Pancreas (tissue), 10 donors: ENCODE measurements at regions not wholly inside any gene's neighbourhood (a gene's known extent, or its start where the extent isn't known, plus 50 kb on each side); places are given as distances from the start of the nearest gene placed in this dataset.

ENCODE experiments used
- ATAC-seq, 4 donors: fragments of 200-7000 bp; cut with Tn5 transposase; one replicate each; pipeline versions ENCODE4 v1.8.0 to v1.9.1; 2020; ENCODE audit warnings: mild to moderate bottlenecking in 4 of 4, moderate library complexity in 4 of 4
- DNase-seq, 6 donors: peaks; one replicate each; pipeline ENCODE4 v3.0.0-alpha.2; 2020
- FAIRE-seq: peaks from 2 replicates; lab custom pipeline; 2012; peaks lifted over from hg19 to GRCh38; lab: Jason Lieb, UNC
- H3K27ac ChIP-seq, 4 donors: fragments of 200-600 bp; sonication (generic); 1 replicate in 3 of 4; 2 replicates in 1 of 4; pipeline versions ENCODE4 v1.5.0 to v1.8.0; 2020
- H3K27me3 ChIP-seq, 4 donors: fragments of 200-600 bp; one replicate each; pipeline ENCODE4 v1.8.0; 2021
- H3K36me3 ChIP-seq, 3 donors: fragments of 200-600 bp; sonication (generic) in 1 of 3; one replicate each; pipeline versions ENCODE4 v1.5.0 to v1.8.0; 2020 to 2021
- H3K4me1 ChIP-seq, 3 donors: fragments of 200-600 bp; one replicate each; pipeline ENCODE4 v1.8.0; 2021
- H3K4me3 ChIP-seq, 4 donors: fragments of 200-600 bp; sonication (generic) in 2 of 4; one replicate each; pipeline versions ENCODE4 v1.5.0 to v1.8.0; 2020 to 2021
- H3K9me3 ChIP-seq, 4 donors: fragments of 200-600 bp; one replicate each; pipeline ENCODE4 v1.8.0; 2021
- WGBS, 2 donors: extraction: QIAGEN DNeasy Blood & Tissue Kit; methylation state at CpG; one replicate each; pipeline ENCODE4 v1.1.7; 2013; 5-methylcytosine and 5-hydroxymethylcytosine counted together
- intact Hi-C, 3 donors: fragments of 100-400 bp; cut with DNase I; formaldehyde crosslinking; loops; one replicate each; pipeline versions ENCODE4 v1.11.1 to v1.14.2; 2022
- TF ChIP-seq, protein P1 (sequence below), 4 donors: fragments of 200-600 bp; sonication (generic) in 3 of 4; IDR thresholded peaks; one replicate each; pipeline versions ENCODE4 v1.5.0 to v1.8.0; 2021; ENCODE audit warnings: antibody characterized with exemption in 4 of 4
- donor health status: healthy with polysubstance abuse.
- donor health status: DM: no; HTN: no; CAD: no; lungs with moderate emphysema.
- donor health status: DM: no; HTN: no; CAD: no.
- donor health status: control.
- donor health status: control.
- donor health status: Bipolar disorder and iron deficiency.
- donor health status: DM: yes; HTN: yes; CAD: no.
- donor health status: DM: no; HTN: no; CAD: no.
- donor health status: DM: no; HTN: no; CAD: no.
- donor health status: DM: yes; HTN: yes; CAD: no.

DNA sequence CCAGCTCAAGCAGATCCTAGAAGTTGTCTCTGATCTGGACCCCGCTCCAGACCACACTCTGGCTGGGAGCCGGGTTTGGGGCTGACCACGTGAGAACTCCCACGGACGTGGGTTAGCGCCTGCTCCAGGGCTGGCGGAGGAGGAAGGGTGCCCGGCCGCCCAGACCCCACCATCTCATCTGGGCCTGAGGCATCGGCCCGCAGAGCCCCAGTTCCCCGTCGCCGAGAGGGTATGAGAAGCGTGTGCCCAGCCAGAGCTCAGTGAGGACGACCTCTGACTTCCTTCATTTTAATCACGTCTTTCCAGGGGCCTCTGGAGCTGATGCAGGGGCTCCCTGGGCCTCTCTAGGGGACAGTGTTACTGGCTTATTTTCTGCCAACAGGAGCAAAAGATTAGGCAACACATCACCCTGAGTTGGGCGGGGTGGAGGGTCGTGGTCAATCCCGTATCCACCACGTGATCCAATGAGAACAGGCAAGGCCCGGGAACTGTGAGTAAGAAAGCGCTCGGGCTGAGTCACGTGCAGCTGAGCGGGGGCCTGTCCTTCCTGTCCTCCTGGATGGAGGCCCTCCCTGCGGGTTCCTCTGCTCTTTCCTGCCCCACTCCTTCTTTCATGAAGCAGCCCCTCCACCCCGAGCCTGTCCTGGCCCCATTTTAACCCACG is 81.1 kb downstream of the SIK1 start:
- peaks cover 17 to 24% (median 18%) of the 10 kb centered on the region in 3 donors for H3K4me1 ChIP-seq
- H3K4me3 ChIP-seq: no peak overlapping the region
- 91 to 93% methylated on average over 29 of the region's 29 CpGs for WGBS, 2 donors
- no peak overlapping the region for H3K27ac ChIP-seq
- intact Hi-C loops: no loop called here
- H3K36me3 ChIP-seq: no peaks in the 10 kb centered on the region
- ATAC-seq (no peak), FAIRE-seq (no peak), DNase-seq (peak in 2 of 6 donors; percentile 42 to 62)
- TF ChIP-seq, protein P1, sequence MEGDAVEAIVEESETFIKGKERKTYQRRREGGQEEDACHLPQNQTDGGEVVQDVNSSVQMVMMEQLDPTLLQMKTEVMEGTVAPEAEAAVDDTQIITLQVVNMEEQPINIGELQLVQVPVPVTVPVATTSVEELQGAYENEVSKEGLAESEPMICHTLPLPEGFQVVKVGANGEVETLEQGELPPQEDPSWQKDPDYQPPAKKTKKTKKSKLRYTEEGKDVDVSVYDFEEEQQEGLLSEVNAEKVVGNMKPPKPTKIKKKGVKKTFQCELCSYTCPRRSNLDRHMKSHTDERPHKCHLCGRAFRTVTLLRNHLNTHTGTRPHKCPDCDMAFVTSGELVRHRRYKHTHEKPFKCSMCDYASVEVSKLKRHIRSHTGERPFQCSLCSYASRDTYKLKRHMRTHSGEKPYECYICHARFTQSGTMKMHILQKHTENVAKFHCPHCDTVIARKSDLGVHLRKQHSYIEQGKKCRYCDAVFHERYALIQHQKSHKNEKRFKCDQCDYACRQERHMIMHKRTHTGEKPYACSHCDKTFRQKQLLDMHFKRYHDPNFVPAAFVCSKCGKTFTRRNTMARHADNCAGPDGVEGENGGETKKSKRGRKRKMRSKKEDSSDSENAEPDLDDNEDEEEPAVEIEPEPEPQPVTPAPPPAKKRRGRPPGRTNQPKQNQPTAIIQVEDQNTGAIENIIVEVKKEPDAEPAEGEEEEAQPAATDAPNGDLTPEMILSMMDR (IDR thresholded peaks at IDR 0.05): no peak
- no peaks in the 10 kb centered on the region for H3K9me3 ChIP-seq
- H3K27me3 ChIP-seq: no peaks in the 10 kb centered on the region

- FAIRE-seq: no peak
- intact Hi-C loops: no loop called here
Observed at GRCh38 chr21:43345046-43345745, 81.7 kb downstream of the SIK1 start.

DNA sequence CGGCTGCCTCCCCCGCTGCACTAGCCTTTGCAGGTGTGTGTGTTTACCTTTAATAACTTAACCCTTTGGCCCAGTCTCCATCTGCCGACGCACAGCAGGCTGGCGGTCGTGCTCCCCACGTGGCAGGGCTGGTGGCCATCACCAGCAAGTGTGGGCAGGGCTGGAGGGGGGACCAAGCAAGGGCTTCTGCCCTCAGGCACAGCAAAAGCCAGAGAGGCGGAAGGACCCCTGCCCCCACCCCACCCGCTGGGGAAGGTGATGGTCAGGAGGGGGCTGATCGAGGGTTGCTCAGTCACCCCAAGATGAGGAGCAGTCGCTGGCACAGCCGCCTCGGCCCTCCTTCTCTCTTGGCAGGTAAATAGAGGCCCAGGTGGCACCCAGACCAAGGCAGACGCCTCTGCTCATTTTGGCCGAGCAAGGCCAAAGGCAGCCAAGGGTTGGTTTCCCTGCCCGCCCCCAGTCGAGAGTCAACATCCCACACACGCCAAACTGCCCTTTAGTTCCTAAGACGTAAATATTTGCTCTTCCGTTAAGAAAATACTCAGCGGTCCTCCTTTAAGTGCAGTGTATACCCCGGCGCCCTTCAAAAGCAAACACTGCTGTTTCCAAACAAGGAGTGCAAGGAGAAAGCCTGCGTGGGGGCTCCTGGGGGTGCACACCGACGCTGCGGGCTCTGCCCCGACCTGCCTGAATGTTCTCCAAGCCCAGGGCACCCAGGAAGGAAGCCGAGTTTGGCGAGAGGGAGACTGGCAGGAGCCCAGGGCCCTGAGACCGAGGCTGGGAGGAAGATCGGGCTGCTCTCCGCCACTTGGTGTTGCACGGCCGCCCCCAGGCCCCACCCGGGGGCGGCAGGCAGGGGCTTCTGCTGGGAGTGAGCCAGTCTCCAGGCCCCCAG is 82.7 kb downstream of the SIK1 start:
- H3K27me3 ChIP-seq: no peaks in the 10 kb centered on the region
- FAIRE-seq: no peak
- DNase-seq: peak; percentile 53 to 84 (median 74)
- no peak overlapping the region for H3K4me3 ChIP-seq
- WGBS, 2 donors: 36 to 37% methylated on average over 35 to 37 of the region's 37 CpGs
- ATAC-seq: peak; percentile 49 to 61 (median 55)
- intact Hi-C loops: no loop called here
- H3K4me1 ChIP-seq: peaks cover 17 to 24% (median 18%) of the 10 kb centered on the region in 3 donors
- peak overlapping the region; percentile 68 to 86 (median 76) for H3K27ac ChIP-seq
- H3K36me3 ChIP-seq: no peaks in the 10 kb centered on the region
- no peaks in the 10 kb centered on the region for H3K9me3 ChIP-seq
- TF ChIP-seq, protein P1 (IDR thresholded peaks at IDR 0.05): no peak

More at GRCh38 chr21:43345046-43345745, 81.7 kb downstream of the SIK1 start:
- 88 to 91% methylated on average over 31 of the region's 31 CpGs for WGBS, 2 donors
- ATAC-seq (no peak), DNase-seq (peak in 2 of 6 donors; percentile 44 to 66)
- Histone ChIP-seq H3K36me3 (no peaks in the 10 kb centered on the region), H3K27ac (peak overlapping the region in 3 of 4 donors; percentile 73 to 86 (median 80)), H3K27me3 (no peaks in the 10 kb centered on the region), H3K9me3 (no peaks in the 10 kb centered on the region), H3K4me3 (no peak overlapping the region), H3K4me1 (peaks cover 17 to 24% (median 18%) of the 10 kb centered on the region in 3 donors)
- TF ChIP-seq, protein P1 (IDR thresholded peaks at IDR 0.05): no peak

DNA sequence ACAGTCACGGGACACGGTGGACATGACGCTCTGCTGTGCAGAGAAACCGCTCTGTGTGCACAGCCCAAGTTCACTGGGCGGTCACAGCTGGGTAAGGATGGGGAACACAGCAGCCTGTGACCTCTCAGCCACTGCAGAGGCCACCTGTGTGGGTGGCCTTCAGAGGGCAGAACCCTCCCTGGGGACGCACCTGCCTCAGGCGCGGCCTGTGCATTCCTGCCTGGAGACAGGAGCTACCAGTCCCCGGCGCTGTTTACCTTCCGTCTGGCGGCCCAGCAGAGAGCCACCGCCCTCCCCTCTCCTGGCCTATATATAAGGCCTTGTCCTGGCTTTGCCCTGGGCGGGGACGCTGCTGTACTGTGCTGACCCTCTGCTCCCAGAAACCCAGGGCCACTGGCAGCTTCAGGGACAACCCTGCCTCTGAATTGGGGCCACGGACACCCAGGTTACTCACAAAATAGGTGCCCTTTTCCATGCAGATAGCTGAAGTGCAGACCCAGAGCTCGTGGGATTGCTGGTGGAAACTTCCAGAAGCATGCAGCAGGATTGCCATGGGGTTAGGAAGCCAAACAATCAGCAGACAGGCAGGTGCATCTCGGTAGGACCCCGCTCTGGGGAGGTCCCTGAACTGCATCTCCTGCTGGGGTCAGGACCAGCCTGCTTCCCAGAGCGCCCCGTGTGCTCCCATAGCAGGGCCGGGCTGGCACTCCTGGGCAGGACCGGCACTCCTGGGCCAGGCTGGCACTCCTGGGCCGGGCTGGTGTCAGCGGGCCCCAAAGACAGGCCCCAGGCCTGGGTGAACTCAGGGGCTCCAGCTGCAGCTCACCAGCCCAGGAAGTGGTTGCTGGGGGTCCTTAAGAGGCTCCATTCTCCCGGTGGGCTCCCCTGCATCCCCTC is 83.6 kb downstream of the SIK1 start:
- peak; percentile 84 to 88 (median 87) for ATAC-seq
- intact Hi-C loops: no loop called here
- FAIRE-seq: no peak

More for the DNA sequence above, 83.6 kb downstream of the SIK1 start:
- Histone ChIP-seq H3K27ac (peak overlapping the region; percentile 68 to 86 (median 76)), H3K4me3 (no peak overlapping the region), H3K36me3 (no peaks in the 10 kb centered on the region), H3K4me1 (peaks cover 17 to 24% (median 18%) of the 10 kb centered on the region in 3 donors), H3K27me3 (no peaks in the 10 kb centered on the region), H3K9me3 (no peaks in the 10 kb centered on the region)
- TF ChIP-seq, protein P1 (IDR thresholded peaks at IDR 0.05): no peak
- DNase-seq: peak; percentile 70 to 94 (median 88)
- WGBS, 2 donors: 38 to 40% methylated on average over 22 to 26 of the region's 26 CpGs
